ENCODE measurements at regions not wholly inside any gene's neighbourhood (a gene's known extent, or its start where the extent isn't known, plus 50 kb on each side); places are given as distances from the start of the nearest gene placed in this dataset.

- BruUV-seq (replicated peaks), result no TSS peak
- H3K4me3 ChIP-seq (replicated peaks in 1 of 2; ENCODE audit: low read depth in 1 of 2, low read length in 2 of 2), result no peak overlapping the region
- H3K9me2 ChIP-seq (ENCODE audit: insufficient read depth), result no peaks in the 10 kb centered on the region
- TF ChIP-seq, protein P1, sequence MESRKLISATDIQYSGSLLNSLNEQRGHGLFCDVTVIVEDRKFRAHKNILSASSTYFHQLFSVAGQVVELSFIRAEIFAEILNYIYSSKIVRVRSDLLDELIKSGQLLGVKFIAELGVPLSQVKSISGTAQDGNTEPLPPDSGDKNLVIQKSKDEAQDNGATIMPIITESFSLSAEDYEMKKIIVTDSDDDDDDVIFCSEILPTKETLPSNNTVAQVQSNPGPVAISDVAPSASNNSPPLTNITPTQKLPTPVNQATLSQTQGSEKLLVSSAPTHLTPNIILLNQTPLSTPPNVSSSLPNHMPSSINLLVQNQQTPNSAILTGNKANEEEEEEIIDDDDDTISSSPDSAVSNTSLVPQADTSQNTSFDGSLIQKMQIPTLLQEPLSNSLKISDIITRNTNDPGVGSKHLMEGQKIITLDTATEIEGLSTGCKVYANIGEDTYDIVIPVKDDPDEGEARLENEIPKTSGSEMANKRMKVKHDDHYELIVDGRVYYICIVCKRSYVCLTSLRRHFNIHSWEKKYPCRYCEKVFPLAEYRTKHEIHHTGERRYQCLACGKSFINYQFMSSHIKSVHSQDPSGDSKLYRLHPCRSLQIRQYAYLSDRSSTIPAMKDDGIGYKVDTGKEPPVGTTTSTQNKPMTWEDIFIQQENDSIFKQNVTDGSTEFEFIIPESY (IDR thresholded peaks at IDR 0.05; ENCODE audit: extremely low read depth, insufficient replicate concordance, low read length), result no peak
- TF ChIP-seq RAD21 (IDR thresholded peaks at IDR 0.05; ENCODE audit: low read depth) (no peak), ZFX (IDR thresholded peaks at IDR 0.05) (no peak), REST (IDR thresholded peaks at IDR 0.05; ENCODE audit: low read depth) (no peak), JUND (IDR thresholded peaks at IDR 0.05) (no peak), YY1 (IDR thresholded peaks at IDR 0.05; ENCODE audit: extremely low read depth, insufficient replicate concordance, low read depth, low read length) (no peak), CEBPB (IDR thresholded peaks at IDR 0.05; ENCODE audit: low read depth) (no peak), SRF (IDR thresholded peaks at IDR 0.05; ENCODE audit: low read depth) (no peak), FOSL1 (IDR thresholded peaks at IDR 0.05; ENCODE audit: low read depth) (no peak), SIN3A (IDR thresholded peaks at IDR 0.05; ENCODE audit: low read depth) (no peak)
- RAD21 ChIA-PET (ENCODE audit: low non-redundant PET in 1 of 2, low total read pairs in 2 of 2, uncharacterized antibody in 2 of 2, unreplicated experiment in 2 of 2), result no interaction called here
- ATAC-seq, result no peak
- H4K20me1 ChIP-seq (ENCODE audit: insufficient read depth), result no peaks in the 10 kb centered on the region
- no peak for DNase-seq (ENCODE audit: low read depth, low spot score)
- CTCF ChIA-PET, result no interaction called here
- H3K9me3 ChIP-seq (ENCODE audit: control insufficient read depth in 1 of 2, insufficient read depth in 1 of 2, low read depth in 1 of 2, low read length in 2 of 2), result no peaks in the 10 kb centered on the region
- H3K27ac ChIP-seq (ENCODE audit: low read depth, low read length), result no peak overlapping the region
- intact Hi-C loops (cut with micrococcal nuclease), result no loop called here
- H3K4me1 ChIP-seq (ENCODE audit: control insufficient read depth in 1 of 2, insufficient read depth in 2 of 2, low read length in 2 of 2), result no peaks in the 10 kb centered on the region
- H3K27me3 ChIP-seq (ENCODE audit: insufficient read depth, low read length), result peaks cover 28% of the 10 kb centered on the region
- no peak overlapping the region for H3K9ac ChIP-seq (ENCODE audit: low read length)
- no peaks in the 10 kb centered on the region for H3K79me2 ChIP-seq (ENCODE audit: insufficient read depth, low read length)
- POLR2A ChIA-PET, result no interaction called here
- no peaks in the 10 kb centered on the region for H3K36me3 ChIP-seq (ENCODE audit: control insufficient read depth in 1 of 2, insufficient read depth in 2 of 2, low read length in 2 of 2)
- H3K4me2 ChIP-seq (ENCODE audit: low read length), result no peak overlapping the region
- H2AFZ ChIP-seq (ENCODE audit: low read depth, low read length, poor library complexity, severe bottlenecking), result no peak overlapping the region
Measured at GRCh38 chr5:37921452-37921851, 81.6 kb upstream of the GDNF start.
